Panc1 (cell line): ENCODE measurements at regions not wholly inside any gene's neighbourhood (a gene's known extent, or its start where the extent isn't known, plus 50 kb on each side); places are given as distances from the start of the nearest gene placed in this dataset.

ENCODE experiments used
- ATAC-seq: fragments of 200-7000 bp; cut with Tn5 transposase; 2 replicates; pipeline ENCODE4 v1.9.1; 2020; ENCODE audit warnings: mild to moderate bottlenecking, moderate library complexity
- BruUV-seq: library from RNA; stranded (reverse); fragments of 400-500 nt; replicated peaks from 2 replicates; lab custom pipeline; 2021; lab: Mats Ljungman, UMichigan
- CTCF ChIA-PET: fragments of 300-600 bp; sonication (Branson Sonifier 250); formaldehyde crosslinking; loops from one replicate; lab custom pipeline; 2022; ENCODE audit warnings: antibody characterized with exemption; lab: Charles Lee
- POLR2A ChIA-PET: fragments of 300-600 bp; sonication (Branson Sonifier 250); formaldehyde crosslinking; loops from one replicate; lab custom pipeline; 2022; ENCODE audit warnings: antibody characterized with exemption; lab: Charles Lee
- DNase-seq: peaks from one replicate; pipeline ENCODE4 v3.0.0-alpha.2; 2010; ENCODE audit warnings: low read depth, low spot score
- H3K27ac ChIP-seq: 2 replicates; pipeline ENCODE4 v1.5.1; 2011; ENCODE audit warnings: mild to moderate bottlenecking, low read length, inconsistent platforms
- H3K27me3 ChIP-seq: fragments of 200-500 bp; sonication (Bioruptor generic); 2 replicates; pipeline ENCODE4 v1.6.0; 2014; ENCODE audit warnings: low read length, inconsistent platforms; ENCODE audit not compliant: control insufficient read depth, insufficient read depth
- H3K36me3 ChIP-seq: fragments of 200-500 bp; sonication (Bioruptor generic); 2 replicates; pipeline ENCODE4 v1.5.1; 2014; ENCODE audit warnings: inconsistent platforms, mild to moderate bottlenecking, low read length, moderate library complexity; ENCODE audit not compliant: control insufficient read depth, insufficient read depth
- H3K4me1 ChIP-seq: 2 replicates; pipeline ENCODE4 v1.5.1; 2011; ENCODE audit warnings: inconsistent platforms, mild to moderate bottlenecking, low read length, moderate library complexity; ENCODE audit not compliant: control insufficient read depth, insufficient read depth
- H3K4me3 ChIP-seq, 2 experiments: 2 replicates each; pipeline ENCODE4 v1.5.1; 2011 to 2012; ENCODE audit warnings: low read depth in 2 of 2, low read length in 2 of 2, mild to moderate bottlenecking in 2 of 2, inconsistent platforms in 1 of 2, moderate library complexity in 1 of 2
- H3K9me3 ChIP-seq: fragments of 200-500 bp; sonication (Bioruptor generic); 2 replicates; pipeline ENCODE4 v1.5.1; 2014; ENCODE audit warnings: low read depth, mild to moderate bottlenecking, inconsistent platforms, low read length, moderate library complexity; ENCODE audit not compliant: control insufficient read depth, insufficient read depth
- CTCF ChIP-seq: fragments of 450-650 bp; IDR thresholded peaks from 2 replicates; pipeline ENCODE4 v1.5.1; 2017; ENCODE audit warnings: mild to moderate bottlenecking
- POLR2AphosphoS5 ChIP-seq: IDR thresholded peaks from 2 replicates; pipeline ENCODE4 v1.6.1; 2012; ENCODE audit warnings: mild to moderate bottlenecking, low read depth, low read length, moderate library complexity
- SIN3A ChIP-seq: IDR thresholded peaks from 2 replicates; pipeline ENCODE4 v1.6.1; 2012; ENCODE audit warnings: low read depth, mild to moderate bottlenecking, low read length, moderate library complexity, borderline replicate concordance; ENCODE audit not compliant: insufficient read depth
- TCF7L2 ChIP-seq: IDR thresholded peaks from 2 replicates; pipeline ENCODE4 v1.6.1; 2011; ENCODE audit warnings: mild to moderate bottlenecking, low read depth, low read length, inconsistent platforms
- in situ Hi-C: cut with HindIII; loops from 2 replicates; pipeline ENCODE4 v1.10.0; 2016; ENCODE audit warnings: low sequenced_read_pairs, low pct_unique_long_range_greater_than_20kb
- intact Hi-C: fragments of 100-400 bp; cut with micrococcal nuclease; formaldehyde crosslinking; loops from one replicate; pipeline ENCODE4 v1.10.0; 2022; ENCODE audit not compliant: unreplicated experiment
- TF ChIP-seq, protein P1 (sequence below), 2 experiments: IDR thresholded peaks; 2 replicates each; pipeline ENCODE4 v1.6.1; 2011 to 2012; ENCODE audit warnings: low read depth in 2 of 2, control low read depth in 1 of 2, low read length in 1 of 2, mild to moderate bottlenecking in 1 of 2, moderate library complexity in 1 of 2; ENCODE audit not compliant: insufficient read depth in 1 of 2

DNA sequence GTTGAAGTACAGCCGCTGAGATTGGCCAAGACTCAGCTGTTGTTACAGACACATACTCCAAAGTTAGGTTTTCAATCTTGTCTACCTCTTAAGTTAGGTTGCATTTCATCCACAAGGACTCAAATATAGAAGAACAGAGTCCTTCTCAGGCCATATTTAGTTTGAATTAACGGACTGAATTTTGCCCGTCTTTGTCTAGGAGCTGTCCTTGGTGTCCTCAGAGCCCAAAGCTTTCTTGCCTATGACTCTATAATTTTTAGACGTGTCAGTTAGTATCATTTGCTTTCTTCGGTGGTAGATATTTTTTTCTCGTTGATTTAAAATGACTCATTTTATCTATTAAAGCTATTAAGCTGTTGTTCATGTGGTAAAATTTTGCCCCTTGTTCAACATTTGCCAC, 403.2 kb downstream of the HS3ST3B1 start:
- DNase-seq: no peak
- Histone ChIP-seq H3K4me3 (no peak overlapping the region), H3K9me3 (no peaks in the 10 kb centered on the region), H3K27me3 (no peaks in the 10 kb centered on the region), H3K36me3 (no peaks in the 10 kb centered on the region), H3K27ac (no peak overlapping the region), H3K4me1 (no peaks in the 10 kb centered on the region)
- no peak for TF ChIP-seq TCF7L2
- TF ChIP-seq CTCF: no peak
- TF ChIP-seq POLR2AphosphoS5: no peak
- TF ChIP-seq SIN3A: no peak
- TF ChIP-seq, protein P1, sequence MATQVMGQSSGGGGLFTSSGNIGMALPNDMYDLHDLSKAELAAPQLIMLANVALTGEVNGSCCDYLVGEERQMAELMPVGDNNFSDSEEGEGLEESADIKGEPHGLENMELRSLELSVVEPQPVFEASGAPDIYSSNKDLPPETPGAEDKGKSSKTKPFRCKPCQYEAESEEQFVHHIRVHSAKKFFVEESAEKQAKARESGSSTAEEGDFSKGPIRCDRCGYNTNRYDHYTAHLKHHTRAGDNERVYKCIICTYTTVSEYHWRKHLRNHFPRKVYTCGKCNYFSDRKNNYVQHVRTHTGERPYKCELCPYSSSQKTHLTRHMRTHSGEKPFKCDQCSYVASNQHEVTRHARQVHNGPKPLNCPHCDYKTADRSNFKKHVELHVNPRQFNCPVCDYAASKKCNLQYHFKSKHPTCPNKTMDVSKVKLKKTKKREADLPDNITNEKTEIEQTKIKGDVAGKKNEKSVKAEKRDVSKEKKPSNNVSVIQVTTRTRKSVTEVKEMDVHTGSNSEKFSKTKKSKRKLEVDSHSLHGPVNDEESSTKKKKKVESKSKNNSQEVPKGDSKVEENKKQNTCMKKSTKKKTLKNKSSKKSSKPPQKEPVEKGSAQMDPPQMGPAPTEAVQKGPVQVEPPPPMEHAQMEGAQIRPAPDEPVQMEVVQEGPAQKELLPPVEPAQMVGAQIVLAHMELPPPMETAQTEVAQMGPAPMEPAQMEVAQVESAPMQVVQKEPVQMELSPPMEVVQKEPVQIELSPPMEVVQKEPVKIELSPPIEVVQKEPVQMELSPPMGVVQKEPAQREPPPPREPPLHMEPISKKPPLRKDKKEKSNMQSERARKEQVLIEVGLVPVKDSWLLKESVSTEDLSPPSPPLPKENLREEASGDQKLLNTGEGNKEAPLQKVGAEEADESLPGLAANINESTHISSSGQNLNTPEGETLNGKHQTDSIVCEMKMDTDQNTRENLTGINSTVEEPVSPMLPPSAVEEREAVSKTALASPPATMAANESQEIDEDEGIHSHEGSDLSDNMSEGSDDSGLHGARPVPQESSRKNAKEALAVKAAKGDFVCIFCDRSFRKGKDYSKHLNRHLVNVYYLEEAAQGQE (IDR thresholded peaks at IDR 0.05; ENCODE audit: insufficient read depth in 1 of 2, low read depth in 2 of 2, low read length in 1 of 2): no peak
- in situ Hi-C loops (no loop called here), intact Hi-C loops (no loop called here)
- ATAC-seq: no peak
- ChIA-PET POLR2A (no interaction called here), CTCF (no interaction called here)
- BruUV-seq: no TSS peak

- Histone ChIP-seq H3K27ac (no peak overlapping the region), H3K9me3 (no peaks in the 10 kb centered on the region), H3K4me3 (no peak overlapping the region), H3K4me1 (no peaks in the 10 kb centered on the region), H3K36me3 (no peaks in the 10 kb centered on the region), H3K27me3 (no peaks in the 10 kb centered on the region)
- no TSS peak for BruUV-seq
- DNase-seq (no peak), ATAC-seq (no peak)
- ChIA-PET CTCF (no interaction called here), POLR2A (no interaction called here)
- TF ChIP-seq CTCF: no peak
- no peak for TF ChIP-seq SIN3A
- in situ Hi-C loops: no loop called here
- intact Hi-C loops: no loop called here
Observed at GRCh38 chr17:14701886-14702285, 401.0 kb downstream of the HS3ST3B1 start.
